HK-2 (cell line): ENCODE measurements at regions not wholly inside any gene's neighbourhood (a gene's known extent, or its start where the extent isn't known, plus 50 kb on each side); places are given as distances from the start of the nearest gene placed in this dataset.
A peak's percentile ranks its signal among the peaks of the same experiment; 100 is the strongest.
"Not testable (repeated sequence)": the region's sequence is repeated elsewhere in the genome, so short reads cannot be mapped to it uniquely, and the experiment has no call there.

ENCODE experiments used
- DNase-seq: peaks from one replicate; pipeline ENCODE4 v3.0.0-alpha.2; 2018; ENCODE audit not compliant: unreplicated experiment

GRCh38 chr2:94737145-94737544, 134.1 kb upstream of the TEKT4 start:
- not testable (repeated sequence) for DNase-seq

GRCh38 chr2:94737736-94738342, 133.4 kb upstream of the TEKT4 start:
- not testable (repeated sequence) for DNase-seq

GRCh38 chr2:94753466-94753998, 117.7 kb upstream of the TEKT4 start:
- no peak for DNase-seq

- no peak for DNase-seq
These were observed 112.7 kb upstream of the TEKT4 start for GRCh38 chr2:94758546-94758945.

- peak; percentile 51 for DNase-seq
These were observed 112.0 kb upstream of the TEKT4 start for GRCh38 chr2:94759211-94759610.

- peak; percentile 20 for DNase-seq
These were observed 108.6 kb upstream of the TEKT4 start for GRCh38 chr2:94762600-94762999.

GRCh38 chr2:94763318-94763717, 107.9 kb upstream of the TEKT4 start:
- no peak for DNase-seq

GRCh38 chr2:94764331-94764730, 106.9 kb upstream of the TEKT4 start:
- DNase-seq: not testable (repeated sequence)

- DNase-seq: no peak
These were observed 103.9 kb upstream of the TEKT4 start for GRCh38 chr2:94767336-94767735.

- DNase-seq: no peak
These were observed 101.5 kb upstream of the TEKT4 start for GRCh38 chr2:94769733-94770132.

- DNase-seq: no peak
These were observed 96.4 kb upstream of the TEKT4 start for GRCh38 chr2:94774851-94775250.

- DNase-seq: no peak
These were observed 95.2 kb upstream of the TEKT4 start for GRCh38 chr2:94776036-94776435.

GRCh38 chr2:94785105-94785504, 86.1 kb upstream of the TEKT4 start:
- not testable (repeated sequence) for DNase-seq

GRCh38 chr2:94786424-94786823, 84.8 kb upstream of the TEKT4 start:
- DNase-seq: not testable (repeated sequence)

- not testable (repeated sequence) for DNase-seq
These were observed 81.1 kb upstream of the TEKT4 start for GRCh38 chr2:94790169-94790568.

GRCh38 chr2:94797235-94797634, 74.0 kb upstream of the TEKT4 start:
- DNase-seq: not testable (repeated sequence)
